Eye (tissue), 1 donor: ENCODE measurements at regions not wholly inside any gene's neighbourhood (a gene's known extent, or its start where the extent isn't known, plus 50 kb on each side); places are given as distances from the start of the nearest gene placed in this dataset.

Source experiments
- DNase-seq: peaks from one replicate; pipeline ENCODE4 v3.0.0-alpha.2; 2015

GRCh38 chr4:126051689-126052424 is 737.1 kb downstream of the FAT4 start:
- DNase-seq, result peak; percentile 79

DNA sequence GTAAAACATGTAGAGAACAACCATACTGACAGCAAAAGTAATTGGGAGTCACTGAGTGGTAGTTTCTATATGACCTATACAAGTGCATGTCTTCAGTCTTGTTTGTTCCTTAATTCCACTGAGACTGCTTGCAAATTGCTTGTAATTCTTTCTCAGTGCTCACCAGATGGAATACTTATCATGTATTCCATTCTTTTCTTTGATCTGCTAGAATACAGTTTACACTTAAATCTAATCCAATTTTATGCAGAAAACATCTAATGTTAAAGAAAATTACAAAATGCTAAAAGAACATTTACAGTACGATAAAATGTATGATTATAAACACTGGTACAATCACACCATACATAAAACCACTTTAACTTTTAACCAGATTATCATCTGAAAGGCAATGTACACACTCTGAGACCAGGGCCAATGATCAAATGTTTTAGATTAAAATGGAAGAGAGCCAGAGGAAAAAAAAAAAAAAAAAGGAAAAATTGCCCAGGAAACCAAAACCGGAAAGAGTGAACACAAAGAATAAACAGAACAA is 741.4 kb downstream of the FAT4 start:
- DNase-seq, result no peak

- no peak for DNase-seq
Measured at GRCh38 chr4:126057371-126057770, 742.6 kb downstream of the FAT4 start.

- DNase-seq, result no peak
Measured at GRCh38 chr4:126058596-126058995, 743.8 kb downstream of the FAT4 start.

GRCh38 chr4:126061655-126062054 is 746.9 kb downstream of the FAT4 start:
- no peak for DNase-seq

- DNase-seq, result no peak
Measured at GRCh38 chr4:126065016-126065415, 750.3 kb downstream of the FAT4 start.

- DNase-seq, result peak; percentile 70
Measured at GRCh38 chr4:126071346-126072333, 756.9 kb downstream of the FAT4 start.

DNA sequence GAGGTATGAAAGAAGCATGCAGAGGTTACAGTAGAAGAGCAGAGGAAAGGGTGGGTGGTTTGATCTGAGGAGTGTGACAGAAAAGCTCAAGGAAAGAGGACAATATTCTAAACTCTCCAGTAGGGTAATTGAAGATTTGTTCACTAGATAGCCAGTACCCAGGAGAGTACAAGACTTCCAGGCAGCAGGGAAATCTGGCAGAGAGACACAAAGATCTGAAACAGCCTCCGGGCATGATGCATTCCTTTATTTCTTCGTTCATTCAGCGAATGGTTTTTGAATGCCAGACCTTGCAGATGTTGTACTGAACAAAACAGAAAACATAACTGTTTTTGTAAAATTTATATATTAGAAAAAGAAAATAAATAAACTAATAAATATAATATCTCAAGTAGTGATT is 766.6 kb downstream of the FAT4 start:
- peak; percentile 37 for DNase-seq

GRCh38 chr4:126086041-126086440 is 771.3 kb downstream of the FAT4 start:
- DNase-seq, result no peak

- no peak for DNase-seq
Measured at GRCh38 chr4:126087101-126087500, 772.3 kb downstream of the FAT4 start.

DNA sequence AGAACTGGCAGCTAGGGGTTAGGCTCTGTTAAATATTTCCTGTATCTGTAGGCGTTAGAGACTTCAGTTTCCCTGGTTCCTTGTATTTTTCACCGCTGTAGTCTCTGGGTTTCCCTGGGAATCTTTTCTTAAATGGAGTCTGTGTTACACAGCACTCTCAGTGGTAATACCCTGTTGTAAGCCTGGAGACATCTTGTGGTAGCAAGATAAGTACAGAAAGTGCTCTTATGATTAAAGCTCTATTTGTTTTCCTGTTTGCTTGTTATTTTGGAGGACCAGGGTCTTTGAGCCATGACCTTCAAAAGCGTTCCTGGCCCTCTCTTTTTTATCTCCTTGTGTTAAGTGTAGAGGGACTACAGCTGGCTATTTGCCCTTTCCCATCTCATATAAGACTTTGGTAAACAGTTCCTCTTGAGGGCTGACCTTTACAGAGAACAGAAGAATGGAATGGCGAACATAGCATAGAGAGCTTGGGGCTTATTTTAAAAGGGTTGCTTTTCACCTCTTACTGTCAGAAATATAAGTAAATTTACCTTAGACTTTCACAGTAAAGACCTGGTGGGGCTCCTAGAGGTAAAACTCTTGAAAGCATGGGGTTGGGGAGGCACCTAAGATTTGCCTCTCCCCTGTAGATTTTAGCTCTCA is 782.5 kb downstream of the FAT4 start:
- no peak for DNase-seq

- no peak for DNase-seq
Measured at GRCh38 chr4:126106658-126107057, 791.9 kb downstream of the FAT4 start.

- no peak for DNase-seq
Measured at GRCh38 chr4:126109836-126110235, 795.1 kb downstream of the FAT4 start.

DNA sequence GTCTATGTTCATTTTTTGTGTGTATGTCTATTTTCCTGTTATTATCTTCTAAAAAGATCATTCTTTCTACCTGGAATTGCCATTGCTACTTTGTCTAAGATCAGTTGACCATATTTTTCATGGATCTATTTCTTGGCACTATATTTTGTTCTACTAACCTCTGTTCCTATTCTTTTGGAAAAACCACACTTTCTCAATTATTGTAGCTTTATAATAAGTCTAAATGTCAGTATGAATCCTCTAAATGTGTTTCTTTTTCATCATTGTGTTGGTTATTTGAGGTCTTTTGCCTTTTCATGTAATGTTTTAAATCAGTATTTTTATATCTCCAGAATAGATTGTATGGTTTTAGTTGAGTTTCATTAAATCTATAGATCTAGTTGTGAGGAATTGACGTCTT is 798.3 kb downstream of the FAT4 start:
- no peak for DNase-seq

- DNase-seq, result peak; percentile 5
Measured at GRCh38 chr4:126123611-126124325, 809.0 kb downstream of the FAT4 start.

GRCh38 chr4:126124818-126125217 is 810.1 kb downstream of the FAT4 start:
- DNase-seq, result no peak

GRCh38 chr4:126130215-126130614 is 815.5 kb downstream of the FAT4 start:
- no peak for DNase-seq

DNA sequence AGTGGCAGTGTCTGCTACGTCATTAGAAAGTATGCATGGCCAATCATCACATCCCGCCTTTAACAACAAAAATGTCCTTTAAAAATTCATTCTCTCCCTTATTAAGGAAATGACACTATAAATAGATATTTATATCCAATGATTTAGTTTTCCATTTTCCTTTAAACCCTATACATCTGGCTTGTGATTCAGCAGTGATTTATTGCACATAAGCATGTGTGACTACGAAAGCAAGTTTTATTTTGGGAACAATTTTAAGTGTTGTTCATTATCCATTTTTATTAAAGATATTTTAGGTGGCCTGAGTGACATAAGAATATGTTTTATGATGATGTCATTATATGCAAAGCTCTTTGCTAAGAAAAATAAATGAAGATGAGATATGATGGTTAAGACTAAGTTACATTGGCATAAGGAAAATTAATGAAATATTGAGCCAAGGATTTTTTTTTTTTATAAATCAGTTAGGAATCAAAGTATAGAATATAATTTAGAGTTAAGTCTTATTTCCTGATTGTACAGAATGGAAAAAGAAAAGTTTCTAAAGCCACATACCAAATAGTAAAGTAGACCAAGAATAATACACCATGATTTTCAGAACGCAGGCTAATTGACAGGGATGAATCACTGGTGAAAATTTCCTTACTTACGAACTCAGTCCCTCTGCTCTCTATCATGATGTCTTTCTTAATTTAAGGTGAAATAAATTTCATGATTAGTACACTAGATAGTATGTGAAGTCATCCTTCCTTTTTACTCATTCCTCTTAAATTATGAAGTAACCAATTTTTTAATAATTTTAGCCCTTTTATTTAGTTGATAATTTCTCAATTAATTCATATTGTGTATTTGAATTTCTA is 822.4 kb downstream of the FAT4 start:
- no peak for DNase-seq

- no peak for DNase-seq
Measured at GRCh38 chr4:126137782-126138170, 823.0 kb downstream of the FAT4 start.

GRCh38 chr4:126144543-126145237 is 829.9 kb downstream of the FAT4 start:
- DNase-seq, result no peak

- DNase-seq, result no peak
Measured at GRCh38 chr4:126168484-126168883, 853.7 kb downstream of the FAT4 start.
